Central memory CD4-positive, alpha-beta T cell (primary cell): ENCODE measurements at regions not wholly inside any gene's neighbourhood (a gene's known extent, or its start where the extent isn't known, plus 50 kb on each side); places are given as distances from the start of the nearest gene placed in this dataset.
"Not testable (repeated sequence)": the region's sequence is repeated elsewhere in the genome, so short reads cannot be mapped to it uniquely, and the experiment has no call there.

Experiments used
- DNase-seq: peaks from one replicate; pipeline ENCODE4 v3.0.0; 2022

GRCh38 chr16:29232811-29233704 is 173.5 kb downstream of the NPIPB11 start:
- DNase-seq: no peak

- DNase-seq: not testable (repeated sequence)
Observed at GRCh38 chr16:29232160-29232705, 174.3 kb downstream of the NPIPB11 start.

- DNase-seq: no peak
Observed at GRCh38 chr16:29231244-29231643, 175.3 kb downstream of the NPIPB11 start.

- DNase-seq: no peak
Observed at GRCh38 chr16:29230671-29231096, 175.8 kb downstream of the NPIPB11 start.

GRCh38 chr16:29230006-29230668 is 176.4 kb downstream of the NPIPB11 start:
- DNase-seq: not testable (repeated sequence)

- DNase-seq: not testable (repeated sequence)
Observed at GRCh38 chr16:29229616-29230005, 176.9 kb downstream of the NPIPB11 start.

- DNase-seq: not testable (repeated sequence)
Observed at GRCh38 chr16:29228664-29229611, 177.6 kb downstream of the NPIPB11 start.

GRCh38 chr16:29227751-29228663 is 178.5 kb downstream of the NPIPB11 start:
- DNase-seq: peak; percentile 38

GRCh38 chr16:29226782-29227181 is 179.7 kb downstream of the NPIPB11 start:
- no peak for DNase-seq

- DNase-seq: not testable (repeated sequence)
Observed at GRCh38 chr16:29224675-29225074, 181.8 kb downstream of the NPIPB11 start.

- DNase-seq: not testable (repeated sequence)
Observed at GRCh38 chr16:29222615-29223014, 183.9 kb downstream of the NPIPB11 start.

GRCh38 chr16:29222008-29222407 is 184.5 kb downstream of the NPIPB11 start:
- DNase-seq: not testable (repeated sequence)

- DNase-seq: not testable (repeated sequence)
Observed at GRCh38 chr16:29221281-29221955, 185.1 kb downstream of the NPIPB11 start.

GRCh38 chr16:29220647-29221191 is 185.8 kb downstream of the NPIPB11 start:
- not testable (repeated sequence) for DNase-seq

- not testable (repeated sequence) for DNase-seq
Observed at GRCh38 chr16:29219966-29220646, 186.4 kb downstream of the NPIPB11 start.

- not testable (repeated sequence) for DNase-seq
Observed at GRCh38 chr16:29219562-29219961, 186.9 kb downstream of the NPIPB11 start.

- DNase-seq: not testable (repeated sequence)
Observed at GRCh38 chr16:29218649-29219048, 187.9 kb downstream of the NPIPB11 start.

GRCh38 chr16:29218171-29218570 is 188.3 kb downstream of the NPIPB11 start:
- not testable (repeated sequence) for DNase-seq

- not testable (repeated sequence) for DNase-seq
Observed at GRCh38 chr16:29217752-29218126, 188.8 kb downstream of the NPIPB11 start.
